ENCODE measurements at regions not wholly inside any gene's neighbourhood (a gene's known extent, or its start where the extent isn't known, plus 50 kb on each side); places are given as distances from the start of the nearest gene placed in this dataset.
"Not testable (repeated sequence)": the region's sequence is repeated elsewhere in the genome, so short reads cannot be mapped to it uniquely, and the experiment has no call there.

DNA sequence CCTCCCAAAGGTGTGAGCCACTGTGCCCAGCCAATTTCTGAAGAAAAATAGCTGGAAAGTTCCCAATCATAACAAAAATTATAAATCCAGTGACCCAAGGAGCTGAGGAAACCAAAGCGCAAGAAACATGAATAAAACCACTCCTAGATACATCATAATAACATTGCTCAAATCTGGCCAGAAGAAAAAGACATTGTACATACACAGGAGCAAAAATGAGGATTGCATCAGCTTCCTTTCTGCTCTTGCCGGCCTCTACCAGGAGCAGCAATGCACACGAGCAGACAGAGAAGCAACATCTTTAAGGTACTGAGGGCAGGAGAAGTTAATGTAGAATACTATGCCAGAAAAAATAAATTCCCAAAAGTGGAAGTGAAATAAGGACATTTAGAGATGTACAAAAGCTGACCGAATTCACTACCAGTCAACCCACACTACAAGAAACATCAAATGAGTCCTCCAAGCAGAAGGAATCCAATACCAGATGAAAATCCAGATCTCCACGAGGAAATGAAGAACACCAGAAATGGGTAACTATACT lies 127.0 kb upstream of the NBPF11 start:
- not testable (repeated sequence) for H3K4me3 Mint-ChIP-seq (ENCODE audit: unreplicated experiment); H3K27me3 Mint-ChIP-seq (ENCODE audit: unreplicated experiment); H3K27ac Mint-ChIP-seq (ENCODE audit: unreplicated experiment); H3K4me1 Mint-ChIP-seq (ENCODE audit: unreplicated experiment); H3K36me3 Mint-ChIP-seq (ENCODE audit: low read depth, unreplicated experiment); H3K9me3 Mint-ChIP-seq (ENCODE audit: unreplicated experiment); DNase-seq (ENCODE audit: low spot score)

DNA sequence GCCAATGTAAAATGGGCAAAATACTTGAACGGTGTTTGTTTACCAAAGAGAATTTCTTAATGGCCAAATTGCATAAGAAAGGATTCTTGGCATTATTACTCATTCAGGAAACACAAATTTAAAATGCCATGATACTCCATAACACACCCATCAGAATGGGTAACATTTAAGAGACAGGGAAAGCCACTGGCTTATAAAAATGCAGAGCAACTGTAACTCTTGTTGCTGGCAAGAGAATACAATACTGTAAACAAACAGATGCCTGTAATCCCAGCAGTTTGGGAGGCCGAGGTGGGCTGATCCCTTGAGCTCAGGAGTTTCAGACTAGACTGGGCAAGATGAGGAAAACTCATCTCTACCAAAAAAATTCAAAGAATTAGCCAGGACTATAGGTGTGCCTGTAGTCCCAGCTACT lies 125.8 kb upstream of the NBPF11 start:
- not testable (repeated sequence) for H3K27me3 Mint-ChIP-seq (ENCODE audit: unreplicated experiment); DNase-seq (ENCODE audit: low spot score); H3K36me3 Mint-ChIP-seq (ENCODE audit: low read depth, unreplicated experiment); H3K27ac Mint-ChIP-seq (ENCODE audit: unreplicated experiment); H3K4me1 Mint-ChIP-seq (ENCODE audit: unreplicated experiment); H3K4me3 Mint-ChIP-seq (ENCODE audit: unreplicated experiment); H3K9me3 Mint-ChIP-seq (ENCODE audit: unreplicated experiment)

DNA sequence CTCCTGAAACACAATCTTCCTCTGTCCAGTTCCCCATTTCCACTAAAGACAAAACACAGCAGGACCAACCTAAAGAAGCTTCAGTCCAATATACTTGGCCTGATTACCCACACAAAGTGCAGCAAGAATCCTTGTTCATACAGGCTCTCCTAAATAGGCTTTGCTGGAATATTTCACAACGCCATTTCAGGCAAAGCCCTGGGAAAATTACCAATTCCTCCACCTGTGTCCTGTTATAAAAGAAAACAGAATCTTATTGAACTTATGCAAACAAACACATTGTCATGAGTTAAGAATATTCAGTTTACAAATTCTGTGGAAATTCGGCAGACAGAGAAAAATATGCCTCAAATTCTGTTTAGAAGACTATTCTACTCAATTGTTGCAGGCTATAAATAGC lies 115.0 kb upstream of the NBPF11 start:
- not testable (repeated sequence) for H3K36me3 Mint-ChIP-seq (ENCODE audit: low read depth, unreplicated experiment); DNase-seq (ENCODE audit: low spot score); H3K27ac Mint-ChIP-seq (ENCODE audit: unreplicated experiment); H3K27me3 Mint-ChIP-seq (ENCODE audit: unreplicated experiment); H3K4me3 Mint-ChIP-seq (ENCODE audit: unreplicated experiment); H3K9me3 Mint-ChIP-seq (ENCODE audit: unreplicated experiment)
- H3K4me1 Mint-ChIP-seq (ENCODE audit: unreplicated experiment) = peaks cover 14% of the 10 kb centered on the region

DNA sequence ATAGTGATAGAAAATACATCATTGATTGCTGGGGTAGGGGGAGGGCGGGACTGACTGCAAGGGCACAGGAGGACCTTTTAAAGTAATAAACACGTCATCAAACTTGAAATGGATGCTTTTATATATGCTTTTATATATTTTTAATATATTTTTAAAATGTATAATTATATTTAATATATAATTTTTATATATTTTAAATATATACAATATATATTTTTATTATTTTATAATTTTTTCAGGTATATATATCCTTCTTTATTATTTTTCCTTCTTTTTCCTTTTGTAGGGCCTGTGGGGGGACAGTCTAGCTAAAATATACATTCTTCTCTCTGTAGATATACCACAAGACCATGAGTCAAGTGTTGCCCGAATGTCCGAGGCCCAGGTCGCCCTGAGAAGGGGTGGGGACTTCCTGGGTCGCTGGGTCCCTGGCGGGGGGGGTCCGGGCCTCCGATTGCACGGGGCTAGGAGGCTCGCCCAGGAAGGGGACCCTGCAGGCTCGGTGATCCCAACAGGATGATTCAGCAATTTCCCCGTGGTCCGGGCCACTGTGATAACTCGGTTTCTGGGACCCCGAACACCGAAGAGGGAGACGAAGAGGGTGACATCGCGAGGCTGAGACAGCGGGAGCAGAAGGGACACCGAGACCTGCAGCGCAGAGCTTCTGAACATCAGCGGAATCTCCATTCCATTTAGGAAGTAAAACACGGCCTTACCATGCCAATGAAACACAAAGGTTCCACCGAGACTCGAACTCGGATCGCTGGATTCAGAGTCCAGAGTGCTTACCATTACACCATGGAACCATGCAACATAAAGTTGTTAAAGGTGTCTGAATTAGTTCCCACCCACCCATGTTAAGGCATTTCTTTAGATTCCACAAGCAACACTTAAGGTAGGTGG lies 112.5 kb upstream of the NBPF11 start:
- no peak for DNase-seq (ENCODE audit: low spot score)
- TF ChIP-seq, protein P1, sequence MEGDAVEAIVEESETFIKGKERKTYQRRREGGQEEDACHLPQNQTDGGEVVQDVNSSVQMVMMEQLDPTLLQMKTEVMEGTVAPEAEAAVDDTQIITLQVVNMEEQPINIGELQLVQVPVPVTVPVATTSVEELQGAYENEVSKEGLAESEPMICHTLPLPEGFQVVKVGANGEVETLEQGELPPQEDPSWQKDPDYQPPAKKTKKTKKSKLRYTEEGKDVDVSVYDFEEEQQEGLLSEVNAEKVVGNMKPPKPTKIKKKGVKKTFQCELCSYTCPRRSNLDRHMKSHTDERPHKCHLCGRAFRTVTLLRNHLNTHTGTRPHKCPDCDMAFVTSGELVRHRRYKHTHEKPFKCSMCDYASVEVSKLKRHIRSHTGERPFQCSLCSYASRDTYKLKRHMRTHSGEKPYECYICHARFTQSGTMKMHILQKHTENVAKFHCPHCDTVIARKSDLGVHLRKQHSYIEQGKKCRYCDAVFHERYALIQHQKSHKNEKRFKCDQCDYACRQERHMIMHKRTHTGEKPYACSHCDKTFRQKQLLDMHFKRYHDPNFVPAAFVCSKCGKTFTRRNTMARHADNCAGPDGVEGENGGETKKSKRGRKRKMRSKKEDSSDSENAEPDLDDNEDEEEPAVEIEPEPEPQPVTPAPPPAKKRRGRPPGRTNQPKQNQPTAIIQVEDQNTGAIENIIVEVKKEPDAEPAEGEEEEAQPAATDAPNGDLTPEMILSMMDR (IDR thresholded peaks at IDR 0.05; ENCODE audit: unreplicated experiment) = no peak
- peaks cover 2% of the 10 kb centered on the region for H3K27me3 Mint-ChIP-seq (ENCODE audit: unreplicated experiment)
- no peaks in the 10 kb centered on the region for H3K36me3 Mint-ChIP-seq (ENCODE audit: low read depth, unreplicated experiment)
- no peaks in the 10 kb centered on the region for H3K9me3 Mint-ChIP-seq (ENCODE audit: unreplicated experiment)
- peaks cover 15% of the 10 kb centered on the region for H3K4me1 Mint-ChIP-seq (ENCODE audit: unreplicated experiment)
- peak overlapping the region; percentile 96 for H3K4me3 Mint-ChIP-seq (ENCODE audit: unreplicated experiment)
- H3K27ac Mint-ChIP-seq (ENCODE audit: unreplicated experiment) = no peak overlapping the region

DNA sequence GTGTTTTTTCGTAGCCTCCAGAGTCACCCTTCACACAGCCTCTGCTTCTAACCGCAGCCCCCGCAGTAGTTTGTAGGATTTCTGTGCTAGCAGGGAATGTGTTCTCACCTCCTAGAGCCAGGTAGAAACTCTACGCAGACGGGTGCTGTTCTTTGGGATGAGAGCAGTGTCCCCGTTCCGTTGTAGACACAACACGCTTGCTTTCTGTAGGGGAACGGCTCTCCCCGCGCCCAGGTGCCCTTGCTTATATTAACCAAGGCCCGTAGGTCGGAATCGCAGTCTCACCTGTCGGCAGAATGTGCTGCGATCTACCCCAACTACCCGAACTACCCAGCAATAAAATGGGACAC lies 111.8 kb upstream of the NBPF11 start:
- TF ChIP-seq, protein P1 (IDR thresholded peaks at IDR 0.05; ENCODE audit: unreplicated experiment) = no peak
- peak overlapping the region; percentile 96 for H3K4me3 Mint-ChIP-seq (ENCODE audit: unreplicated experiment)
- peaks cover 2% of the 10 kb centered on the region for H3K27me3 Mint-ChIP-seq (ENCODE audit: unreplicated experiment)
- no peak for DNase-seq (ENCODE audit: low spot score)
- no peaks in the 10 kb centered on the region for H3K9me3 Mint-ChIP-seq (ENCODE audit: unreplicated experiment)
- no peak overlapping the region for H3K27ac Mint-ChIP-seq (ENCODE audit: unreplicated experiment)
- H3K4me1 Mint-ChIP-seq (ENCODE audit: unreplicated experiment) = peaks cover 15% of the 10 kb centered on the region
- no peaks in the 10 kb centered on the region for H3K36me3 Mint-ChIP-seq (ENCODE audit: low read depth, unreplicated experiment)

DNA sequence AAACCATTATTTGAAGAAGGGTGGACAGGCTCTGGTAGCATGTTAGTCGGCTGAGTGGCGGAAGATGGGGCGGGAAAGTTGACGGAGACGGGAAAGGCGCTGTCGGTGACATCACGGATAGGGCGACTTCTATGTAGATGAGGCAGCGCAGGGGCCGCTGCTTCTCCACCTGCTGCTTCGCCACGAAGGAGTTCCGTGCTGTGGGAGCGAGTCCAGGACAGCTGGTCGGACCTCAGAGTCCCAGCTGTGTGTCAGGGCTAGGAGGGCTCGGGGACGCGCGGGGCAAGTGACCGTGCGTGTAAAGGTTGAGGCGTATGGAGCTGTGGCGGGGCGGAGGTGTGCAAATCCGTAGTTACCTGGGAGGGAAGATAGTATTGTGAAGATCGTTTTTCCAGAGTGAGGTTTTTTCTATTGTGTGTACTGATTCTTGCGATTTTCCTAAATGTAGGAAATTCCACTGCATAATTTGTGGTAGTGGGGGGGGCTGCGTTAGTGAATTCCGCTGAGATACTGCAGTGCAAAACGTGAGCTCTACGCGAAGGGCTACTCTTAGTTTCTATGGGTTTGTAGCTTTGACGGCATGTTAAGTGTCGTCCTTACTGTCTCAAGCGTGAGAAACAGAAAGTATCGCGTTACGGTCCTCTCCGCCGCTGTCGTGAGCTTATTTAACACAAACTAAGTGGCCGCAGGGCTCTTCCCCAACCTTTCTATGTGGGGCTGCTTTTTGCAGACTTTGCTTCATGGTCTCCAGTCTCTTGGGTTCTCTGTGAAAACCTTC lies 111.2 kb upstream of the NBPF11 start:
- H3K27me3 Mint-ChIP-seq (ENCODE audit: unreplicated experiment) = no peaks in the 10 kb centered on the region
- TF ChIP-seq, protein P1 (IDR thresholded peaks at IDR 0.05; ENCODE audit: unreplicated experiment) = no peak
- H3K27ac Mint-ChIP-seq (ENCODE audit: unreplicated experiment) = peak overlapping the region; percentile 99
- peaks cover 15% of the 10 kb centered on the region for H3K4me1 Mint-ChIP-seq (ENCODE audit: unreplicated experiment)
- no peaks in the 10 kb centered on the region for H3K36me3 Mint-ChIP-seq (ENCODE audit: low read depth, unreplicated experiment)
- H3K4me3 Mint-ChIP-seq (ENCODE audit: unreplicated experiment) = peak overlapping the region; percentile 96
- H3K9me3 Mint-ChIP-seq (ENCODE audit: unreplicated experiment) = no peaks in the 10 kb centered on the region
- DNase-seq (ENCODE audit: low spot score) = peak; percentile 50

DNA sequence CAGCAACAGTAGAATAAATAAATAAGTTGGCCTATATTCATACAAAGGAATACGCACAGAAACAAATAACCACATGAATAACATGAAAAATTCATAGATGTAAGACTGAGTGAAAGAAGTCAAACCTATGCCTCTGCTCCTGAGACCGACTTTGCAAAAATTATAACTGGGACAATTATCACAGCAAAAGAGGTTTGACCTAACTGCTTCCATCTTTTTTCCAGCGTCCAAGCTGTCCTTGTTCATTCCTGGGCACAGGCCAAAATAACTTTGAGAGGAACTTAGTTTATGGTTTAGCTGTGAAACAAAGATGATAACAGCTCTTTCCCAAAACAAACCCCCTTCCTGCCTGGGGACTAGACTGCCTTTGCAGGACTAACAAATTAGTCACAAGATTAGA lies 109.6 kb upstream of the NBPF11 start:
- peaks cover 15% of the 10 kb centered on the region for H3K4me1 Mint-ChIP-seq (ENCODE audit: unreplicated experiment)
- H3K9me3 Mint-ChIP-seq (ENCODE audit: unreplicated experiment); H3K27ac Mint-ChIP-seq (ENCODE audit: unreplicated experiment); H3K27me3 Mint-ChIP-seq (ENCODE audit: unreplicated experiment); DNase-seq (ENCODE audit: low spot score); H3K36me3 Mint-ChIP-seq (ENCODE audit: low read depth, unreplicated experiment); H3K4me3 Mint-ChIP-seq (ENCODE audit: unreplicated experiment): not testable (repeated sequence)

DNA sequence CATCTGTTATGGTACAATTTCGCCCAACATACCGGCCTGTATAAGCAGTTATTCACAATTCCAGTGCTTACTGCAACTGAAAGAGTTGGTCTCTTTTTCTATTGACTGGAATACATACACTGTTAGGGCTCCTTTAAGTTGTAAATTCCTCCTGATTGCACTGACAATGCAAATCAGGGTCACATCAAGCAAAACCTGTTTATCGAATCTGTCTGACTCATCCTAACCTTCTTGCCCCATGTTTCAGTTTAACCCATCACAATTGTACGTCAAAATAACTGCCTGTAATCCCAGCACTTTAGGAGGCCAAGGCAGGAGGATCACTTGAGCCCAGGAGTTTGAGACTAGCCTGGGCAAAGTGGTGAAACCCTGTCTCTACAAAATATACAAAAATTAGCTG lies 105.8 kb upstream of the NBPF11 start:
- DNase-seq (ENCODE audit: low spot score); H3K36me3 Mint-ChIP-seq (ENCODE audit: low read depth, unreplicated experiment); H3K4me1 Mint-ChIP-seq (ENCODE audit: unreplicated experiment); H3K9me3 Mint-ChIP-seq (ENCODE audit: unreplicated experiment); H3K27ac Mint-ChIP-seq (ENCODE audit: unreplicated experiment); H3K27me3 Mint-ChIP-seq (ENCODE audit: unreplicated experiment); H3K4me3 Mint-ChIP-seq (ENCODE audit: unreplicated experiment): not testable (repeated sequence)
